Neural cell (in vitro differentiated cells): ENCODE measurements at regions not wholly inside any gene's neighbourhood (a gene's known extent, or its start where the extent isn't known, plus 50 kb on each side); places are given as distances from the start of the nearest gene placed in this dataset.

ENCODE experiments used
- EP300 ChIP-seq: fragments of 450-650 bp; conservative IDR thresholded peaks from 2 replicates; pipeline ENCODE4 v1.6.1; 2014; ENCODE audit warnings: antibody characterized with exemption, mild to moderate bottlenecking, moderate library complexity; ENCODE audit not compliant: poor library complexity, severe bottlenecking
- EZH2 ChIP-seq: fragments of 200-600, 300-800 bp; shearing (Covaris generic), sonication (generic); IDR thresholded peaks from 2 replicates; pipeline ENCODE4 v1.6.1; 2014; ENCODE audit warnings: antibody characterized with exemption, low read length, borderline replicate concordance, mild to moderate bottlenecking; ENCODE audit not compliant: insufficient read depth, poor library complexity, severe bottlenecking
- MXI1 ChIP-seq: fragments of 450-650 bp; conservative IDR thresholded peaks from 2 replicates; pipeline ENCODE4 v1.6.1; 2014; ENCODE audit warnings: antibody characterized with exemption, mild to moderate bottlenecking; ENCODE audit not compliant: poor library complexity, severe bottlenecking
- POLR2AphosphoS5 ChIP-seq: IDR thresholded peaks from 2 replicates; pipeline ENCODE4 v1.6.1; 2012
- RAD21 ChIP-seq: fragments of 450-650 bp; conservative IDR thresholded peaks from 2 replicates; pipeline ENCODE4 v1.6.1; 2014; ENCODE audit warnings: antibody characterized with exemption, mild to moderate bottlenecking, moderate library complexity
- TAF1 ChIP-seq: IDR thresholded peaks from 2 replicates; pipeline ENCODE4 v1.6.1; 2012; ENCODE audit warnings: low read depth
- TF ChIP-seq, protein P1 (sequence below): fragments of 450-650 bp; IDR thresholded peaks from 2 replicates; pipeline ENCODE4 v1.5.1; 2014; ENCODE audit warnings: antibody characterized with exemption, mild to moderate bottlenecking, moderate library complexity; ENCODE audit not compliant: poor library complexity, severe bottlenecking
- TF ChIP-seq, protein P2 (sequence below): IDR thresholded peaks from 2 replicates; pipeline ENCODE4 v1.6.1; 2012; ENCODE audit warnings: borderline replicate concordance

GRCh38 chr13:44219577-44220548 is 153.8 kb upstream of the SERP2 start:
- TF ChIP-seq, protein P1, sequence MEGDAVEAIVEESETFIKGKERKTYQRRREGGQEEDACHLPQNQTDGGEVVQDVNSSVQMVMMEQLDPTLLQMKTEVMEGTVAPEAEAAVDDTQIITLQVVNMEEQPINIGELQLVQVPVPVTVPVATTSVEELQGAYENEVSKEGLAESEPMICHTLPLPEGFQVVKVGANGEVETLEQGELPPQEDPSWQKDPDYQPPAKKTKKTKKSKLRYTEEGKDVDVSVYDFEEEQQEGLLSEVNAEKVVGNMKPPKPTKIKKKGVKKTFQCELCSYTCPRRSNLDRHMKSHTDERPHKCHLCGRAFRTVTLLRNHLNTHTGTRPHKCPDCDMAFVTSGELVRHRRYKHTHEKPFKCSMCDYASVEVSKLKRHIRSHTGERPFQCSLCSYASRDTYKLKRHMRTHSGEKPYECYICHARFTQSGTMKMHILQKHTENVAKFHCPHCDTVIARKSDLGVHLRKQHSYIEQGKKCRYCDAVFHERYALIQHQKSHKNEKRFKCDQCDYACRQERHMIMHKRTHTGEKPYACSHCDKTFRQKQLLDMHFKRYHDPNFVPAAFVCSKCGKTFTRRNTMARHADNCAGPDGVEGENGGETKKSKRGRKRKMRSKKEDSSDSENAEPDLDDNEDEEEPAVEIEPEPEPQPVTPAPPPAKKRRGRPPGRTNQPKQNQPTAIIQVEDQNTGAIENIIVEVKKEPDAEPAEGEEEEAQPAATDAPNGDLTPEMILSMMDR = no peak
- no peak for TF ChIP-seq EZH2
- no peak for TF ChIP-seq EP300
- TF ChIP-seq TAF1 = no peak
- TF ChIP-seq, protein P2, sequence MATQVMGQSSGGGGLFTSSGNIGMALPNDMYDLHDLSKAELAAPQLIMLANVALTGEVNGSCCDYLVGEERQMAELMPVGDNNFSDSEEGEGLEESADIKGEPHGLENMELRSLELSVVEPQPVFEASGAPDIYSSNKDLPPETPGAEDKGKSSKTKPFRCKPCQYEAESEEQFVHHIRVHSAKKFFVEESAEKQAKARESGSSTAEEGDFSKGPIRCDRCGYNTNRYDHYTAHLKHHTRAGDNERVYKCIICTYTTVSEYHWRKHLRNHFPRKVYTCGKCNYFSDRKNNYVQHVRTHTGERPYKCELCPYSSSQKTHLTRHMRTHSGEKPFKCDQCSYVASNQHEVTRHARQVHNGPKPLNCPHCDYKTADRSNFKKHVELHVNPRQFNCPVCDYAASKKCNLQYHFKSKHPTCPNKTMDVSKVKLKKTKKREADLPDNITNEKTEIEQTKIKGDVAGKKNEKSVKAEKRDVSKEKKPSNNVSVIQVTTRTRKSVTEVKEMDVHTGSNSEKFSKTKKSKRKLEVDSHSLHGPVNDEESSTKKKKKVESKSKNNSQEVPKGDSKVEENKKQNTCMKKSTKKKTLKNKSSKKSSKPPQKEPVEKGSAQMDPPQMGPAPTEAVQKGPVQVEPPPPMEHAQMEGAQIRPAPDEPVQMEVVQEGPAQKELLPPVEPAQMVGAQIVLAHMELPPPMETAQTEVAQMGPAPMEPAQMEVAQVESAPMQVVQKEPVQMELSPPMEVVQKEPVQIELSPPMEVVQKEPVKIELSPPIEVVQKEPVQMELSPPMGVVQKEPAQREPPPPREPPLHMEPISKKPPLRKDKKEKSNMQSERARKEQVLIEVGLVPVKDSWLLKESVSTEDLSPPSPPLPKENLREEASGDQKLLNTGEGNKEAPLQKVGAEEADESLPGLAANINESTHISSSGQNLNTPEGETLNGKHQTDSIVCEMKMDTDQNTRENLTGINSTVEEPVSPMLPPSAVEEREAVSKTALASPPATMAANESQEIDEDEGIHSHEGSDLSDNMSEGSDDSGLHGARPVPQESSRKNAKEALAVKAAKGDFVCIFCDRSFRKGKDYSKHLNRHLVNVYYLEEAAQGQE = no peak
- no peak for TF ChIP-seq POLR2AphosphoS5
- TF ChIP-seq MXI1 = no peak
- no peak for TF ChIP-seq RAD21
